GM12872 (cell line): ENCODE measurements at regions not wholly inside any gene's neighbourhood (a gene's known extent, or its start where the extent isn't known, plus 50 kb on each side); places are given as distances from the start of the nearest gene placed in this dataset.

Source experiments
- CTCF ChIP-seq: IDR thresholded peaks from 3 replicates; pipeline ENCODE4 v1.5.1; 2011; ENCODE audit warnings: low read depth, mild to moderate bottlenecking, low read length, moderate library complexity; ENCODE audit not compliant: insufficient read depth

DNA sequence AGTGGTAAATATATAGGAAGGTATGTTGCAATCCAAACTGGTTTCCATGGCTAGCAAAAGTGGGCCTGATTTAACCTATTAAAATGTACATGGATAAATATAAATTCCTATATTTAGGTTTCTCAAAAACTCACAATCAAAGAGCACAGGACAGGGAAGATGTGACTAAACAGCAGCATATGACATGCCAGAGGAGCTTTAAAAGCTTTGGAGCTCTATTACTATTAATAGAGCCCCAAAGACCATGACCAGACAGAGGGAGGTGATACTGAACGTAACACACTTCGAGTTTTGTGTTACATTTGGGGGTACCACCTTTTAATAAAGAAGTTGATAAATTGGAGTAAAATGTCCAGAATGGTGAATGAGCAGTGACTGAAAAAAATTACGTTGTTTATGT, 179.5 kb upstream of the SLC14A2 start:
- TF ChIP-seq CTCF, result no peak

GRCh38 chr18:45437366-45437765, 177.9 kb upstream of the SLC14A2 start:
- no peak for TF ChIP-seq CTCF

GRCh38 chr18:45439851-45440645, 175.2 kb upstream of the SLC14A2 start:
- no peak for TF ChIP-seq CTCF

- TF ChIP-seq CTCF, result 0 out of 3 replicates have a peak, but pooled peaks have one; percentile 18
These were observed 174.0 kb upstream of the SLC14A2 start for GRCh38 chr18:45441110-45441847.

- no peak for TF ChIP-seq CTCF
These were observed 171.2 kb upstream of the SLC14A2 start for GRCh38 chr18:45444040-45444439.

GRCh38 chr18:45447355-45448265, 167.7 kb upstream of the SLC14A2 start:
- TF ChIP-seq CTCF, result no peak

- no peak for TF ChIP-seq CTCF
These were observed 166.4 kb upstream of the SLC14A2 start for GRCh38 chr18:45448871-45449270.
